ENCODE measurements at regions not wholly inside any gene's neighbourhood (a gene's known extent, or its start where the extent isn't known, plus 50 kb on each side); places are given as distances from the start of the nearest gene placed in this dataset.

- no peak for TF ChIP-seq POLR2A (IDR thresholded peaks at IDR 0.05; ENCODE audit: low read length)
- TF ChIP-seq GATA1 (IDR thresholded peaks at IDR 0.05; ENCODE audit: low read depth, low read length) = no peak
These were observed 481.5 kb upstream of the RGMA start for GRCh38 chr15:93570527-93570926.

Measured in erythroblast (primary cell).